Transverse colon (tissue), 4 donors: ENCODE measurements at regions not wholly inside any gene's neighbourhood (a gene's known extent, or its start where the extent isn't known, plus 50 kb on each side); places are given as distances from the start of the nearest gene placed in this dataset.

Source experiments
- CTCF ChIP-seq, 5 experiments: fragments of 200-600 bp in 3 of 5; fragments of 450-650 bp in 2 of 5; sonication (generic) in 3 of 5; IDR thresholded peaks; 1 replicate in 2 of 5; 2 replicates in 3 of 5; pipeline ENCODE4 v1.5.1; 2016 to 2017; ENCODE audit warnings: antibody characterized with exemption in 5 of 5, inconsistent platforms in 3 of 5, mild to moderate bottlenecking in 2 of 5, moderate library complexity in 1 of 5
- POLR2A ChIP-seq: fragments of 450-650 bp; IDR thresholded peaks from one replicate; pipeline ENCODE4 v1.6.1; 2016; ENCODE audit warnings: antibody characterized with exemption, mild to moderate bottlenecking, moderate library complexity
- POLR2AphosphoS5 ChIP-seq, 3 donors: sonication (generic); formaldehyde crosslinking; IDR thresholded peaks; one replicate each; pipeline ENCODE4 v1.6.1; 2016; ENCODE audit warnings: antibody characterized with exemption in 3 of 3

GRCh38 chr22:47374901-47375575, 612.6 kb downstream of the TBC1D22A start:
- TF ChIP-seq POLR2AphosphoS5 (IDR thresholded peaks at IDR 0.05) = no peak
- TF ChIP-seq CTCF (IDR thresholded peaks at IDR 0.05) = no peak
- no peak for TF ChIP-seq POLR2A
